ENCODE measurements at regions not wholly inside any gene's neighbourhood (a gene's known extent, or its start where the extent isn't known, plus 50 kb on each side); places are given as distances from the start of the nearest gene placed in this dataset.

DNA sequence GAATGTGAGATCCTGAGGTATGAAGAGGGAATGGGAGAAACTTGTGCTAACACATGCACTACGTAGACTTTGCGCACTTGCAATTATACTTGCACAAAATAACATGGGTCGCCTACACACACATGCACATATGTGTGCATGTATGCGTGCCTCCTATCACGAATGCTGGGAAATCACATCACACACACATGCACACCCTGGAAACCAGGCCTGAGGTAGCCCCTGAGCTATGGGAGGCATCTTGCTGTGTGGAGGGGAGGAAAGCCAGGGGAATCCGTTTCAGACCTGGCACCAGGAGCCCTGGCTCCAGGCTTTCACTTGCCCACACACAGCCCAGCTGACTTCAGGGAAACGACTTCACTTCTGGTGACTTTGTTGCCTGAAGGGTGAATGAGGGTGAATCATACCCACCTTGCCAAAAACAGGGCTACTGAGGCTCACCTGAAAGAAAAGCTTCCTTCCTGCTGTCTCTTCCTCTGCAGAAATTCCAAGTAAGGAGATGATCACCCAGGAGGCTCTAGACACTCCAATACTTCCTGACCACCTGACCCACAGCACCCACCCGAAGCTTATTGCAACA is 136.0 kb upstream of the NGF start:
- TF ChIP-seq, protein P1, sequence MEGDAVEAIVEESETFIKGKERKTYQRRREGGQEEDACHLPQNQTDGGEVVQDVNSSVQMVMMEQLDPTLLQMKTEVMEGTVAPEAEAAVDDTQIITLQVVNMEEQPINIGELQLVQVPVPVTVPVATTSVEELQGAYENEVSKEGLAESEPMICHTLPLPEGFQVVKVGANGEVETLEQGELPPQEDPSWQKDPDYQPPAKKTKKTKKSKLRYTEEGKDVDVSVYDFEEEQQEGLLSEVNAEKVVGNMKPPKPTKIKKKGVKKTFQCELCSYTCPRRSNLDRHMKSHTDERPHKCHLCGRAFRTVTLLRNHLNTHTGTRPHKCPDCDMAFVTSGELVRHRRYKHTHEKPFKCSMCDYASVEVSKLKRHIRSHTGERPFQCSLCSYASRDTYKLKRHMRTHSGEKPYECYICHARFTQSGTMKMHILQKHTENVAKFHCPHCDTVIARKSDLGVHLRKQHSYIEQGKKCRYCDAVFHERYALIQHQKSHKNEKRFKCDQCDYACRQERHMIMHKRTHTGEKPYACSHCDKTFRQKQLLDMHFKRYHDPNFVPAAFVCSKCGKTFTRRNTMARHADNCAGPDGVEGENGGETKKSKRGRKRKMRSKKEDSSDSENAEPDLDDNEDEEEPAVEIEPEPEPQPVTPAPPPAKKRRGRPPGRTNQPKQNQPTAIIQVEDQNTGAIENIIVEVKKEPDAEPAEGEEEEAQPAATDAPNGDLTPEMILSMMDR (IDR thresholded peaks at IDR 0.05) = no peak
- no peak for TF ChIP-seq POLR2A (IDR thresholded peaks at IDR 0.05)

Measured in esophagus squamous epithelium (tissue), 4 donors.